GM10248 (cell line): ENCODE measurements at regions not wholly inside any gene's neighbourhood (a gene's known extent, or its start where the extent isn't known, plus 50 kb on each side); places are given as distances from the start of the nearest gene placed in this dataset.

Experiments
- CTCF ChIA-PET: fragments of 300-600 bp; sonication (Branson Sonifier 250); formaldehyde crosslinking; extraction: SDS; loops from one replicate; lab custom pipeline; 2021; ENCODE audit warnings: antibody characterized with exemption; lab: Yijun Ruan, JAX
- POLR2A ChIA-PET: fragments of 350-650 bp; sonication (Branson Sonifier 250); formaldehyde crosslinking; extraction: SDS; loops from one replicate; lab custom pipeline; 2020; ENCODE audit warnings: antibody characterized with exemption; lab: Yijun Ruan, JAX
- DNase-seq: peaks from one replicate; pipeline ENCODE4 v3.0.0; 2012; ENCODE audit errors: extremely low spot score
- TF ChIP-seq, protein P1 (sequence below): IDR thresholded peaks from 2 replicates; pipeline ENCODE4 v1.5.1; 2012; ENCODE audit warnings: mild to moderate bottlenecking, low read depth; ENCODE audit errors: extremely low read depth, missing control alignments, control extremely low read depth

DNA sequence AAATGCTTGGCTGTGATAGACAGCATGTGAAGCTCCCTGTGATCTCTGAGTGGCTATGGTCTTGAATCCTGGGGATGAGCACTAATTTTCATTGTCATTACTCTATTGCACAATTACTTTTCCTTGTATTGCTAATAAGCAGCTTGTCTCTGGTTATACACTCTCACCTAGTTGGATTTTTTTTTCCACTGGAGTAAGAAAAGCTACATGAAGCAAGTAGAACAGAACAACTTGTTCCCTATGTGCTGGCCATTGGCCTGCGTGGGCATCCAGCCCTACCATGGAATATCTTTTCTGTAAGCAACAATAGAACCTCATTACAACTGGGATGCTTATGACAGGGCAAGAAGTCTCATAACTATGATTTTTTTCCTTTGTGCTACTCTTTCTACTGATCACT lies 807.4 kb downstream of the TNS3 start:
- TF ChIP-seq, protein P1, sequence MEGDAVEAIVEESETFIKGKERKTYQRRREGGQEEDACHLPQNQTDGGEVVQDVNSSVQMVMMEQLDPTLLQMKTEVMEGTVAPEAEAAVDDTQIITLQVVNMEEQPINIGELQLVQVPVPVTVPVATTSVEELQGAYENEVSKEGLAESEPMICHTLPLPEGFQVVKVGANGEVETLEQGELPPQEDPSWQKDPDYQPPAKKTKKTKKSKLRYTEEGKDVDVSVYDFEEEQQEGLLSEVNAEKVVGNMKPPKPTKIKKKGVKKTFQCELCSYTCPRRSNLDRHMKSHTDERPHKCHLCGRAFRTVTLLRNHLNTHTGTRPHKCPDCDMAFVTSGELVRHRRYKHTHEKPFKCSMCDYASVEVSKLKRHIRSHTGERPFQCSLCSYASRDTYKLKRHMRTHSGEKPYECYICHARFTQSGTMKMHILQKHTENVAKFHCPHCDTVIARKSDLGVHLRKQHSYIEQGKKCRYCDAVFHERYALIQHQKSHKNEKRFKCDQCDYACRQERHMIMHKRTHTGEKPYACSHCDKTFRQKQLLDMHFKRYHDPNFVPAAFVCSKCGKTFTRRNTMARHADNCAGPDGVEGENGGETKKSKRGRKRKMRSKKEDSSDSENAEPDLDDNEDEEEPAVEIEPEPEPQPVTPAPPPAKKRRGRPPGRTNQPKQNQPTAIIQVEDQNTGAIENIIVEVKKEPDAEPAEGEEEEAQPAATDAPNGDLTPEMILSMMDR: no peak
- ChIA-PET CTCF (no interaction called here), POLR2A (no interaction called here)
- DNase-seq: no peak

DNA sequence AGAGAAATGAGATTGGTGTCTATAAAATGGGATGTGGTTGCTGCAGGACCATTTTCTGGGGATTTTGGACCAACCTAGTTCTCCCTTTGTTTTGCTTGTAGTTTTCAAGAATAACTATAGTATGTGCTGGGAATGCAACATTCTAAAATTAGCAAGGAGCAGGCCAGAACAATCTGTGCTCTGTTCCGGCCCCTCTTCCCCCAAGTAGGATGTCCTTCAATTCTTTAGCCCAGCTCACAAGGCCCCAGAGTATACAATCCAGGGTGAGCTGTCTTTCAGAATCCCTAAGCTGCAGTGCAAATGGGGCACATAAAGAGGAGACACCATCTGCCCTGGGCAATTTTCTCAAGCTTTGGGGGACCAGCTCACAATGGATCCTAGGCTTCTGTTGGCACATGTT lies 809.1 kb downstream of the TNS3 start:
- POLR2A ChIA-PET: no interaction called here
- no peak for DNase-seq
- TF ChIP-seq, protein P1: no peak
- CTCF ChIA-PET: no interaction called here

DNA sequence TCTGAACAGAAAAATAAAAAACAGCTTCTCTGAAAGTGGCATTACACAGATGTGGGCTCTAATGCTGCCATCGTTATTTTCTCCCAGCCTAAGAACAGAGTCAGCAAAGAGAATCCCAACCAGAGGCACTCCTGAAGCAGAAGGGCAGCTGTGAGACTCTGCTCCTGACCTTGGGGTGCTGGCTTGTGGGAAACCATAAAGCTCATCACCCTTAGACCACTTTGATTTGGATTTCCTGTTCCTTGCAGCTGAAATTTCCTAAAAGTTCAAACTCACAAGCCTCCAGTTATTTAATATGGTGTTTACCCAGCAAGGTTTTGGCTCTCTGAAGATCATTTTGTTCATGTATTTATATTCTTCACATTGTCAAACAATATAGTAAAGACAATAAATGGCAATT lies 814.8 kb downstream of the TNS3 start:
- ChIA-PET POLR2A (no interaction called here), CTCF (interaction anchor here (1.3 kb wide), 1 partner anchor 11 kb away, joined by 3 read pairs; no protein-coding TSS in a partner anchor)
- DNase-seq: no peak
- TF ChIP-seq, protein P1: no peak

DNA sequence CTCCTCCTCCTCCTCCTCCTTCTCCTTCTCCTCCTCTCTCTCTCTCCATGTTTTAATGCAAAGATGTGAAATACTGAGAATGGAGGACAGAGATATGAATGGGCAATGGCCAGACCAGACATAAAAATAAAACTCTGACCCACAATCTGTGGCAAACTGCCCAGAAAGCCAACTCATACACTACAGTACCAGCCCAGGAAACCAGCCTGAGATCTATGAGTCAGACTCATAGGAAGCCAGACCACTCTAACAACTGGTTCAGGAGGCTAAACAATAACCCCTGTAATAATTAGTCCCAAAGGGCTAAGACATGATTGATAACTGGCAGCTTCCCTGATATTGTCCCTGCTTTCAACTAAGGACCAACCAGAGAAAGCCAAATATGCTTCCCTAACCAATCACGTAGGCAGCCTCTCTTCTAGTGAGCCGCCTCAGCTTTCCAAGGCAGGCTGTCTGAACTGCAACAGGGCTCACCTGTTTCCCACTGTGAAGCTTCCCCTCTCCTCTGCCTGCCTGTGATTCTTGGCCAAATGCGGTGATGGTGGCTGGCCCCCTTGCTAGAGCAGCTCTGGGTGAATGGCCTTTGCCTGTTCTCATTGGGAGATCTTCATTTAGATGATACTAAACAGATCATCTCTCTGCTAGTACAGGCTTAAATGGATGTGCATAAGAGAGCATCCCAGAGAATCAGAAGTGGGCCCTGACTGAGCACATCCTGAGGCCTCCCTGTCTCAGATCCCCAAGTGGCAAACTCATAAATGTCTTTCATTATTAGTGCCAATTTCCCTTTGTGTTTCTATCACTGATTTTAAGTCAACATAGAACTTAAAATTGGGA lies 817.6 kb downstream of the TNS3 start:
- no peak for DNase-seq
- TF ChIP-seq, protein P1: no peak
- ChIA-PET POLR2A (no interaction called here), CTCF (no interaction called here)

DNA sequence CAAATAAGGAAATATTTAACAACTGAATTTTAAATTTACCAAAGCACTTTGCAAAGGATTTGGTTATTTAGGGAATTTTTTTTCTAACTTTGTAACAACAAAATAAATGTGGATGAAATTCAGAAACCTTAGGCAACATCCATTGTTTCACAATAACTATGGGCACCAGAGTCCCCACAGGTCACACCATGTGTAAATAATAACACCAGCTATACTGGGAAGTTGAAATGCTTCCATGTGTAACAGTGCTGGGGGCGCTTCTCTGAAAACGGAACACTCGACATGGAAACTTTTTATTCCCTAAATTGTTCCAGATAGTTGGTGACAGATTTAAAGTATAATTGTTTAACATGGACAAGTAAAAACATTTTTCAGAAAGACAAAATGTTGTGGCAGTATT lies 818.6 kb downstream of the TNS3 start:
- DNase-seq: no peak
- ChIA-PET CTCF (no interaction called here), POLR2A (no interaction called here)
- TF ChIP-seq, protein P1: no peak

DNA sequence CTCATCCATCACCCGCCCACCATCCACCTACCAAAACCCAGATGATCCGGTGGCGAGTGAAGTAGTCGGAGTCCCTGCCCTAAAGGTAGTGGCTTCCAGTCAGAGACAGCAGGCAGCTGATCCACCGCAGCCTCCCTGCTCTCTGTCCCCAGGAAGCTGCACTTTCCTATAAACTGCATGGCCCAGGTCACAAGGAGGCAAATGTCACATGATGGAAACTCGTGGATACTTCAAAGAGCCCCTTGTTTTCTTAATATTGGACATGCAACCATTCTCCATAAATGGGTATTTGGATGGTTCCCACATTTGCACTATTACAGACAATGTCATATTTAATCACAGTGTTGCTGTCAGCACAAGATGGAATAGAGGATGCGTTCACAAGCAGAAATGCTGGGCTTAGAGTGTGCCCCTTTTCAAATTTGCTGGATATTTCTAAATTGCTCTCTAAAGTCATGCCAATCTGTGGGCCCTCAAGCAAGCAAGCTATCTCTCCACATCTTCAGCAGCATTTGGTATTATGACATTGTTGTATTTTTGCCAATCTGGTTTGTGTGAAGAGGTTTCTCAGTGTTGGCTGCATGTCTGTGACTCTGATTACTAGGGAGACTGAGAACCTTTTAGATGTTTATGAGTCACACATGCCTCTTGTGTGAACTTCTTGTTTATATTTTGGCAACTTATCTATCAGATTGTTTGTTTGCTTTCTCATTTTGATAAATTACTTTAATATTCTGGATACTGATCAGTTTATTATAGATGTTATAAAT lies 822.0 kb downstream of the TNS3 start:
- TF ChIP-seq, protein P1: no peak
- POLR2A ChIA-PET: no interaction called here
- CTCF ChIA-PET: interaction anchor here (1.2 kb wide), 1 partner anchor 64 kb away, joined by 3 read pairs; no protein-coding TSS in a partner anchor
- no peak for DNase-seq
